ENCODE measurements at regions not wholly inside any gene's neighbourhood (a gene's known extent, or its start where the extent isn't known, plus 50 kb on each side); places are given as distances from the start of the nearest gene placed in this dataset.

DNA sequence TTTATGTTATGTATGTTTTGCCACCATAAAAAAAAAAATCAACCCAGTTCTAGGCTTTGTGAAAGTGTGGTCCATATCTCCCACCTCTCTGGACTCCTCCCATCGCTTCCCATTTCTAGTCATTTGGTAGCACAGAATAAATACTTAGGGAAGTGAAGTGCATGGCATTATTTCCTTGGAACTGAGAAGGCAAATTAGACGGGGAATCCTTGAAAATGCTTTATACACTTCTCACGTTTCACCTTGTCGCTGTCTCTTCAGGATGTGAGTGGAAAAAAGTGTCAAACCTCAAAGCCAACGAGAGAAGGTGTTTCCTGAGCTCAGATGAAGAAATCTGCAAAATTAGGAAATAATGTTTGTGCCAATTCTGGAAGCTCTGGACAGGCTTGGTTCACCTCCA is 209.9 kb downstream of the ATG4C start:
- H3K36me3 ChIP-seq = no peaks in the 10 kb centered on the region
- TF ChIP-seq EP300 (IDR thresholded peaks at IDR 0.05; ENCODE audit: low read depth) = no peak
- no peak for TF ChIP-seq POLR2AphosphoS5 (IDR thresholded peaks at IDR 0.05)
- TF ChIP-seq, protein P1, sequence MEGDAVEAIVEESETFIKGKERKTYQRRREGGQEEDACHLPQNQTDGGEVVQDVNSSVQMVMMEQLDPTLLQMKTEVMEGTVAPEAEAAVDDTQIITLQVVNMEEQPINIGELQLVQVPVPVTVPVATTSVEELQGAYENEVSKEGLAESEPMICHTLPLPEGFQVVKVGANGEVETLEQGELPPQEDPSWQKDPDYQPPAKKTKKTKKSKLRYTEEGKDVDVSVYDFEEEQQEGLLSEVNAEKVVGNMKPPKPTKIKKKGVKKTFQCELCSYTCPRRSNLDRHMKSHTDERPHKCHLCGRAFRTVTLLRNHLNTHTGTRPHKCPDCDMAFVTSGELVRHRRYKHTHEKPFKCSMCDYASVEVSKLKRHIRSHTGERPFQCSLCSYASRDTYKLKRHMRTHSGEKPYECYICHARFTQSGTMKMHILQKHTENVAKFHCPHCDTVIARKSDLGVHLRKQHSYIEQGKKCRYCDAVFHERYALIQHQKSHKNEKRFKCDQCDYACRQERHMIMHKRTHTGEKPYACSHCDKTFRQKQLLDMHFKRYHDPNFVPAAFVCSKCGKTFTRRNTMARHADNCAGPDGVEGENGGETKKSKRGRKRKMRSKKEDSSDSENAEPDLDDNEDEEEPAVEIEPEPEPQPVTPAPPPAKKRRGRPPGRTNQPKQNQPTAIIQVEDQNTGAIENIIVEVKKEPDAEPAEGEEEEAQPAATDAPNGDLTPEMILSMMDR (IDR thresholded peaks at IDR 0.05) = no peak
- TF ChIP-seq POLR2A (IDR thresholded peaks at IDR 0.05) = no peak
- H3K4me1 ChIP-seq = no peaks in the 10 kb centered on the region
- H3K4me3 ChIP-seq = no peak overlapping the region
- peaks cover 10% of the 10 kb centered on the region for H3K27me3 ChIP-seq
- in situ Hi-C loops (cut with MboI; ENCODE audit: low pct_ligation_motif_present in 1 of 4, low pct_unique_long_range_greater_than_20kb in 1 of 4, low sequenced_read_pairs in 3 of 4) = no loop called here
- no peaks in the 10 kb centered on the region for H3K9me3 ChIP-seq
- no peak overlapping the region for H3K27ac ChIP-seq
- DNase-seq = no peak
- intact Hi-C loops (cut with DNase I; ENCODE audit: low total_unique reads) = no loop called here
- WGBS, 2 donors (ENCODE audit: low coverage in 1 of 2) = 63% methylated on average over 5 of the region's 5 CpGs

DNA sequence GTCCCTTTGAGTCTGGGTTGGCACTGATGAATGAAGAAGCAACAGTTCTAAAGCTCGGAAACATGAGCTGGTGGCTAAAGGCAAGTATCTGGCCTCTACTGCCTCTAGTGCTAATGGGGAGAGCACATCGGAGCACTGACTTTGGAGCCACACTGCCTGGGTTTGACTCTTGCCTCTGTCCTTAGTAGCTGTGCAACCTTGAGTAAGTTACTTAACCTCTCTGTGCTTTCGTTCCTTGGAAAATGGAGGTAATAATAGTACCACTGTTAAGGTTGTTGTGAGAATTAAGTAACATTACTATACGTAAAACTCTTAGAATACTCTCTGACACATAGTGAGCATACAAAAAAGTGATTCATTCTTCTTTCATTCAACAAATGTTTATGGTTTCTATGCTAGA is 211.2 kb downstream of the ATG4C start:
- no peak overlapping the region for H3K4me3 ChIP-seq
- in situ Hi-C loops (cut with MboI; ENCODE audit: low pct_ligation_motif_present in 1 of 4, low pct_unique_long_range_greater_than_20kb in 1 of 4, low sequenced_read_pairs in 3 of 4) (no loop called here), intact Hi-C loops (cut with DNase I; ENCODE audit: low total_unique reads) (no loop called here)
- peaks cover 24% of the 10 kb centered on the region for H3K27me3 ChIP-seq
- no peaks in the 10 kb centered on the region for H3K9me3 ChIP-seq
- no peak overlapping the region for H3K27ac ChIP-seq
- TF ChIP-seq POLR2A (IDR thresholded peaks at IDR 0.05) (no peak), POLR2AphosphoS5 (IDR thresholded peaks at IDR 0.05) (no peak), EP300 (IDR thresholded peaks at IDR 0.05; ENCODE audit: low read depth) (no peak)
- TF ChIP-seq, protein P1 (IDR thresholded peaks at IDR 0.05) = no peak
- no peaks in the 10 kb centered on the region for H3K36me3 ChIP-seq
- 76% methylated on average over 4 of the region's 4 CpGs; no CpG with 5 or more reads in 1 of the 2 donors for WGBS, 2 donors (ENCODE audit: low coverage in 1 of 2)
- DNase-seq = no peak
- no peaks in the 10 kb centered on the region for H3K4me1 ChIP-seq

DNA sequence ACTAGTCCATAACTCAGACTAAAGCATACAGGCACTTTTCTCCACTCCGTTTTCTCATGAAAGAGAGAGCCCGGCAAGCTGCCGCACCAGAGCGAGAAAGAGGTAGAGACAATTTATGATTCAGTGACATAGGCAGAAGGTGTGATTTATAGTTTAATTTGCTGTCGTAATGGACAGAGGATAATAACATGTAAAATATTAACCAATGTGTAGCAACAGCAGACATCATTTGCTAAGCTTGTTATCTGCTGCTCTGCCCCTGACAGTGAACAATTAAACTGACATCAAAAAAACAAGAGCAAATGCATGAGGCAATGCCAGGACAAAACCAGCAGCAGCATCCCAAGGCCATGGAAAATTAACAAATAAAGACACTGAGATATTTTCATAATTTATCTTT is 214.0 kb downstream of the ATG4C start:
- Histone ChIP-seq H3K27ac (no peak overlapping the region), H3K9me3 (no peaks in the 10 kb centered on the region), H3K27me3 (peaks cover 36% of the 10 kb centered on the region), H3K4me3 (no peak overlapping the region), H3K36me3 (no peaks in the 10 kb centered on the region), H3K4me1 (no peaks in the 10 kb centered on the region)
- in situ Hi-C loops (cut with MboI; ENCODE audit: low pct_ligation_motif_present in 1 of 4, low pct_unique_long_range_greater_than_20kb in 1 of 4, low sequenced_read_pairs in 3 of 4) = no loop called here
- TF ChIP-seq, protein P1 (IDR thresholded peaks at IDR 0.05) = no peak
- TF ChIP-seq POLR2AphosphoS5 (IDR thresholded peaks at IDR 0.05) (no peak), POLR2A (IDR thresholded peaks at IDR 0.05) (no peak), EP300 (IDR thresholded peaks at IDR 0.05; ENCODE audit: low read depth) (no peak)
- intact Hi-C loops (cut with DNase I; ENCODE audit: low total_unique reads) = no loop called here
- WGBS, 2 donors (ENCODE audit: low coverage in 1 of 2) = 44 to 55% methylated on average over 4 to 5 of the region's 5 CpGs
- DNase-seq = no peak

DNA sequence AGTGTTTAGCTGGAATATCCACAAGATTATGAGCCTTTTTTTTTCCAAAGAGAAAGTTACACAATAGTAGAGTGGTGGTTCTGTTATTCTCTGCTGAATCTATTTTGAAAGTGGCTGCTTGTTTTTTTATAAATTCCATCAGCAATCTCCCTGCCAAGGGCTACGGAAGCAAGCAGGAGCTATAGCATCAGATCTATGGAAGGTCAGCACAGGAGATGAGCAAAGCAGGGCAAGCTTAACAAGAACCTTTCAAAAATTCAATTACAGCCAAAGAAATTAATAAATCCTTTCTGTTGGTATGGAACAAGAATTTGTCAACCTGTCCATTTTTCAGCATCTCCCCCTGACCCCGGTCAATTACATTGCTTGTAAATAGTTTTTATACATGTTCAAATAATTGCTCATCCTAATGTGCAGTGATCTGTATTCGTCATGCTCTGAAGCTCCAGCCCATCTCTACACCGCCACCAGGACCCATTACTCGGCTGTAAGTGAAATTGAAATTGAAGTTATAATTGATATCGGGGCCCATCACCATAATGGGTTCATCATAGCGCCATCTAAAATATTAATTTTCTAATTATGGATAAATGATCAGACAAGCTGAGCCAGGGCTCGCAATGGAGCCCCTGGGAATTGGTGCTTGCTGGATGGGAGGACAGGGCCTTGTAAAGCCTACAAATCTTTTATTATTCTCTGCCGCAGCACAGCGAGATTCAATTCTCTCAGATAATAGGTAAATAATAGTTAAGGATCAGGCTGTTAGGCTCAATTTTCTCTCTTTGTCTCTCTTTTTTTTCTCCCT is 215.1 kb downstream of the ATG4C start:
- intact Hi-C loops (cut with DNase I; ENCODE audit: low total_unique reads) (no loop called here), in situ Hi-C loops (cut with MboI; ENCODE audit: low pct_ligation_motif_present in 1 of 4, low pct_unique_long_range_greater_than_20kb in 1 of 4, low sequenced_read_pairs in 3 of 4) (no loop called here)
- no peak for TF ChIP-seq POLR2A (IDR thresholded peaks at IDR 0.05)
- TF ChIP-seq POLR2AphosphoS5 (IDR thresholded peaks at IDR 0.05) = no peak
- TF ChIP-seq EP300 (IDR thresholded peaks at IDR 0.05; ENCODE audit: low read depth) = no peak
- TF ChIP-seq, protein P1 (IDR thresholded peaks at IDR 0.05) = no peak
- Histone ChIP-seq H3K4me3 (no peak overlapping the region), H3K27me3 (peaks cover 36% of the 10 kb centered on the region), H3K4me1 (no peaks in the 10 kb centered on the region), H3K36me3 (no peaks in the 10 kb centered on the region), H3K27ac (no peak overlapping the region), H3K9me3 (no peaks in the 10 kb centered on the region)
- 84 to 89% methylated on average over 9 to 10 of the region's 10 CpGs for WGBS, 2 donors (ENCODE audit: low coverage in 1 of 2)
- no peak for DNase-seq

Data from transverse colon (tissue), 4 donors.